ENCODE measurements at regions not wholly inside any gene's neighbourhood (a gene's known extent, or its start where the extent isn't known, plus 50 kb on each side); places are given as distances from the start of the nearest gene placed in this dataset.
"Not testable (repeated sequence)": the region's sequence is repeated elsewhere in the genome, so short reads cannot be mapped to it uniquely, and the experiment has no call there.

DNA sequence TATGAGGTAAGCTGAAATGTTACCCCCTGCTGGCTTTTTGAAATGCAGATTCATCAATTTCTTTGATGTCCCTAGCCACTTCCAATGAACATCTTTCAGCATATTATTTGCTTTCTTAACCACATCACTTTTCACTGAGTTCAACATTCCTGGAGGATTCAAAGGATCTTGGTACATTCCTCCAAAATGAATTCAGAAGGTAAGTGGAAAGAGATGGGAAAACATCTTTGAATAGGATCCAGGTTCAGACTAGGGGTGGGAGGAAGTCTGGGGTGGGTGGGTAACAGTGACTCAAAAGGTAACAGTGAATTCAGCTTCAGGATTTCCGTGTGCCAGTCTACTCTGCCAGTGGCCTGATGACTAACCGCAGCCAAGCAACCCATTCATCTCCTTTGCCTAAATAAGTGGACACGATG lies 180.7 kb downstream of the ZC3H11B start:
- DNase-seq = no peak

DNA sequence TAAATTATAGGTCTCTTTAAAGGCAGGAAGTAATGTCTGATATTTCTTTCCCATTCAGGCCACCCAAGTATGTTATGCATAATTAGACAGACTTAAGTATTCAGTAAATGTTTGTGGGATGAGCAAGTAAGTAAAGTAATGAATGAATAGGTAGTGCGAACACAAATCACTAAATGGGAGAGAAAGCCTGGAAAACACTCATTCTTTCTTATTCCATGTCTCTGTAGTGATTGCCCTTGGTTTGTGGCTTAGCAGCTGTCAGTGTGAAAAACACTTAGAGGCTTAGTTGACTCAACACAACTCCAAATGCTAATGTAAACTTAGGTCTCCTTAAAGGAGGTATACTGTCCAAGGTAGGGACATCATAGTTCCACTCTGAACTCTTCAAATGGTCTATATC lies 182.5 kb downstream of the ZC3H11B start:
- no peak for DNase-seq

DNA sequence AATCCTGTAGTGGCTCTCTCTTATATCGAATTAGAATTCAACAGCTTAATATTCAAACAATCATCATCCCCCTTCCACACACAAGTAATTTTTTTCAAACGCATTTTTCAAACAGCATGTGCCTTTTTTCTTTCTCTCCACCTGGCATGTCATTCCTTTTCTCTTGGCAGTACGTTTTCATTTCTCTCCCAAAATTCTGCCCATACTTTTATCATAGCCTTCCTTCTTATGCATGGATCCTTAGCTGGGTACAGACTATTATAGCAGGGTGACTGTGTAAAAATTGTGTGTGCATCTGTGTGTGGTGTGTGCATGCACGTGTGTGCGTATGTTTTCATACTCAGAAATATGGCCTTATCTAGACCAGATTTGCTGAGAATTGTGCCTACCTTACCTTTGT lies 184.3 kb downstream of the ZC3H11B start:
- no peak for DNase-seq

DNA sequence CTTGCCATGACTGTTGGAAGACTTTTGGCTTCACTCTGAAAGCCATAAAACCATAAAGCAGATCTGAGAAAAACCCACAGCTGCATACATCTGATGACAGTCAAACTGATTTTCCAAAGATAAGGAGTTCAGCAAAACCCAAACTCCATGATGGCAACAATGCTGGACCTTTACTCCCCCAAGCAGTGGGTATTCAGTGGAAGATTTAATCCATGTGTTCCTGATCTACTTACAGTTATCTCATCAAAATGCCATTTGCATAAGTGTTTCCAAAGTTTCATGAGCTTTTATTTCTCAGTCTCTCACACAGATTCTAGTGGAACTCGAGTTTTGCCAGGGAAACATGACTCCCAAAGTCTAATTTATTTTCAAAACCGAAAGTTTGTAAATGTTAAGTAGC lies 184.9 kb downstream of the ZC3H11B start:
- peak; percentile 15 for DNase-seq

DNA sequence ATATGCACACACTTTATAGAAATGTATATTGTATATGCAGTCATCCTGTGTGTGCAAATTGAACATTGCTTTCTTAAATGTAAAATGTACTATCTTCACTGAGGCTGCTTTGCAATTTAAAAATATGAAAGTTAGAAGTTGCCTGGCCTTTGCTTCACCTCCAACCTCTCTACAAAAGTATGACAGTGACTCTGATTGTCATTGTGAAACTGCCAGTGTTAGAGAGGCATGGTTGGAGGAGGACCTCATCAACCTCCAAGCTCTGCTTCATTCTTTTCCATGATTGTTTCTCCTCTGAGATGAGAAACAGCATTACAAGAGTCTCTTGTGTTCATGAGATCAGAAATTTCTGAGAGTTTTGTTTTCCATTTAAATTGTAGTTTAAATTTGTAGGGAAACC lies 185.5 kb downstream of the ZC3H11B start:
- no peak for DNase-seq

DNA sequence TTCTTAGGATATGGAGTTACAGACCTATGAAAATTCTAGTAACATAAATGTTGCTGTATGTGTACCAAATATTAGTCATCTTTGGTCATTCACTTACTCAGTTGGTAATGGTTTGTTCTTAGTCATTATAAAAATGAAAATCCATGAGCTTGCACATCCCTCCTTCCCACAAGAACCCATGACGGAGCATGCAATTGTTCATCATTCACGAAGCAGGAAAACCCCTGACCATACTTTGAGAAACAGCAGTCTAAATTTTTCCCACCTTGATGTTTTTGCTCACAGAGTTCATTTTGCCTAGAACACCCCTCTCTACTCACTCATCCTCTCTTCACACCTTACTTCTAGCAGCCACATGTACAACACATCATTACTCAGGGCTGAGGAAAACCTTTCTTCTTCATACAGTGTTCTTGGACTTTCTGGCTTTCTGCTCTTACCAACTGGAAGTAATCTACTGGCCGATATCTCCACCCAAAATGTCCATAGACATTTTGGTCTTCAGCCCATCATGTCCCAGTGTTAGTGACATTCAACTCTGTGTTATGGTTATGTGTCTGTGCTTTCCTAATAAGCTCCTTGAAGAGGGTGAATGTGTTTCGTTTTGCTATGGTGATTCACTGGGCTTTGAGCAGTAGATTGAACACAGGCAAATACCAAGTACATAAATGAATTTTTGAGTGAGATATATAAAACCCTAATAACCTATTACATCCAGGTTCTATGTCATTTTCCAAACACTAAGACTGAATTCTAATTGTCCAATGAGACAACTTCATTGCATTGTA lies 189.9 kb downstream of the ZC3H11B start:
- no peak for DNase-seq

DNA sequence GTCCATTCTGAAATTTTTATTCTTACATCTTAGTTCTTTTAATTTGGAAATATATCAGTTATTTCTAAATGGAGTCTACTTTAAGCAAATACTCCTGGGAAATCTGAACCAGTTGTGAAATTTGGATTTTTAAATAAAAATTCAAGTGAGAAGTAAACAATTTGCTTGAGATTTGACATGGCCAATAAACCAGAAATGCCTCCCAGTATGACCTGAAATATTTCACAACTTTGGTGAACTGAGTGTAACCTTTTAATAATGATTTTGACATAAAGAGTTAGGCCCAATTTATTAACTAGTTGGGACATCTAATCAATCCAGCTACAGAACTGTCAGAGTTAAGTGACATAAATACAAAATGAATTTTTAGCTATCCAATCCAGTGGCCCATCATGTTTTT lies 192.0 kb downstream of the ZC3H11B start:
- DNase-seq = no peak

DNA sequence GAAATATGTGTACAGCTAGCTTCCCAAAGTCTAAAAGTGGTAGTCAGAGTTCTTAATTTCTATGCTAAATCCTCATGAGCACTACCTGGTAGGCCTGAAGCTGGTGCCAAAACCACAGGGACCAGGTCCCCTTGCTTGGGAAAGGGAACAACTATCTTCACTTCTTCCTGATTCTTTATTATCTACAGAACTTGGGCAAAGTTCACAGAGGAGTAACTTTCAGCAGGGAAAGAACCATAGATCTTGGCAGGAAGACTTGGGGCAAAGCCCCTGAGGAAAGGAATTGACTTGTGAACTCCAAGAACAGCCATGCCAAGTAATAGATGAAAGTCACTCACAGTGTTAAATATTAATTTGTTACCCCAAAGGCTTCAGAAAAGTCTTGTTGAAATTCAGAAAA lies 193.0 kb downstream of the ZC3H11B start:
- DNase-seq = no peak

DNA sequence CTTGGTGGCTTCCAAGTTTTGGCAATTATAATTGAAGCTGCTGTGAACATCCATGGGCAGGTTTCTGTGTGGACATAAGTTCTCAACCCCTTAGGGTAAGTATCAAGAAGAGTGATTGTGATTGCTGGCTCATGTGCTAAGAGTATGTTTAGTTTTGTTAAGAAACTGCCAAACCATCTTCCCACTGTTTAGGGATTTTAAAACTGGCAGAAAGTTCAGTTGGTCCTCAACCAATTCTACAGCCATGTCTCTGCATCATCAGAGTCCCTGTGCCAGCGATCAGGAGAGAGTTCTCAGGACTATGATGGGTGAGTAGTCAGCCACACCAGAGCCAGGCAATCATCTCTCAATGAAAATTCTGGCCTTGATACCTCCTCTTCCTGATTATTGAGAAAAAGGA lies 193.8 kb downstream of the ZC3H11B start:
- DNase-seq = peak; percentile 26

DNA sequence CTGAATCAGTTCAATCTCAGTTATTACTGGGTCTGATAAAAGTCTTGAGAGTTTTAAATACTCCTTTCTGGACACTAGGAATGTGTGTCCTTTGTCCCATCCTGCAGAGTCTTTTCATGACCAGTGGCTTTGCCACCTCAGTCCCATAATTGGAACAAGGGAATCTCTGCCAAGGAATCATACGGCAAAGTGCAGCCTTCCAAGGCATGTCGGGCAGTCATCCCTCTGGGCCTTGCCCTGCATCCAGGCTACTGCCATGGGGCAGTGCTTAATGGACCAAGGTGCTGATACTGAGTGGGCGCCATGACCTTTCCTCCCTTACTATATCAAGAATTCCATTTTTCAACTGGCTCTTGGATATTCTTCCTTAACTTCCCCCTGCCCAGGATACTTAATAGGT lies 195.3 kb downstream of the ZC3H11B start:
- no peak for DNase-seq

DNA sequence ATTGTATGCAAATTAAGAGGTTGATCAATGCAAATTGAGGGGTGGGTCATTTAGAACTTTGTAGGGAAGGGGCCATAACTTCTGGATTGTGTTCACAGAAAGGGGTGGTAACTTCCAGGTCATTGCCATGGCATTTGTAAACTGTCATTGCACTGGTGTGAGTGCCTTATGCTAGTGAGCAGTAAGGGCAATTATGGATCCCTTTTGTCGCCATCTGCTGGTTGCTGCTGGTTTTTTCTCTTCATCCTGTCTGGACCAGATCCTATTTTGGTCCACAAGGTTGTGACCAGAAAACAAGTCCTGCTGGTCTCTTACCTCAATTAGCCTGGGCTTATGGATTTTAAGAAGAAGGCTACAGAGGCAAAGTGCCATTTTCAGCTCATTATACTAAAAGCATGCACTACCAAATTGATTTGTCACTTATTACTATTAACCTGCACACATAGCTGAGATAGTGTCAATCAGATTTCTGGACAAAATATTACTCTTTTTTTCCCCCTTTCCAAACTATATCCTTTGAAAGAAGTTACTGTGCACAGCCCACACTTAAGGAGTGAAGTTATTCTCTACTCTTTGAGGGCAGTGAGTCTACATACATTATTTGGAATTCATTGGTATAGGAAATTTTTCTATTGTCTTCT lies 196.2 kb downstream of the ZC3H11B start:
- peak; percentile 42 for DNase-seq

DNA sequence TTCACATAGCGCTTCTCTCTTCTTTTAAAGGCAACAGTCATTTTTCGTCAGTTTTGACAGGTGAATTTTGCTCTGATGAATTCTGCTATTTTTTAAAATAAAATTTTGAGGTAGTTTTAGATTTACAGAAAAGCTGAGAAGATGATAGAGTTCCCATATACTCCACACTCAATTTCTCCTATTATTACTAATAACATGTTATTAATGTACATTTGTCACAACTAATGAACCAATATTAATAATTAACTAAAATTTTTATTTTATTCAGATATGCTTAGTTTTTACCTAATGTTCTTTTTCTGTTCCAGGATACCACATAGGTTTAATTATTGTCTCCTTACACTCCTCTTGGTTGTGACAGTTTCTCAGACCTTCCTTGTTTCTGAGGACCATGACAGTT lies 197.0 kb downstream of the ZC3H11B start:
- no peak for DNase-seq

DNA sequence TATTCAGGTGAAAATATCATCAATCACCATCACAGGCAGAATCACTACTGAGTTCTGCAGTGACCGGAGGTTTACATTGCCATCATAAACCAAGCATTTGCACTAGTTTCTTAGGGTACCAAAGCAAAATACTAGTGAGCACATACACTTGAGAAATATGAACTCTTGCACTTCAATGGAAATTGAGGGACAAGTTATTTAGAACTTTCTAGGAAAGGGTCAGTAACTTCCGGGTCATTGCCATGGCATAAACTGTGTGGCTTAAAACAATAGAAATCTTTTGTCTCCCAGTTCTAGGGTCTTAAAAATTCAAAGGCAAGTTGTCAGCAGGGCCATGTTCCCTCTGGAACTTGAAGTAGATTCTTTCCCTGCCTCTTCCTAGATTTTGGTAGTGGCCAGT lies 197.5 kb downstream of the ZC3H11B start:
- DNase-seq = no peak

DNA sequence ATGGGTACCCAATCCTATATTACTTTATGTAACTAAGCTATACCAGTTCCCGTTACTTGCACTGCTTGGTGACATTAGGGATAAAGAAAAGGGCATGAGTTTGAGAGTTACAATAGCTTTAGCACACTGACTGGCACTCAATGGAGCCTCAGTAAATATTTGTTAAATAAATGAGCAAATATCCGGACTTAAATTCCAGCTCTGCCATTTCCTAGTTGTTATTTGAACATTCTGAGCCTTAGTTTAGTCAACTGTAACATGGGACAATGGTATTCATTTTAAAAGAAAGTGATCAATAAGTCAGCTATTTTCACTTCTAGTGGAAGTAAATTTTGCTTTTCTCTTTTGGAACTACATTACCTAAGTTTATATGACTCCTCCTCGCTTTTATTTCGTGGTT lies 198.7 kb downstream of the ZC3H11B start:
- DNase-seq = no peak

DNA sequence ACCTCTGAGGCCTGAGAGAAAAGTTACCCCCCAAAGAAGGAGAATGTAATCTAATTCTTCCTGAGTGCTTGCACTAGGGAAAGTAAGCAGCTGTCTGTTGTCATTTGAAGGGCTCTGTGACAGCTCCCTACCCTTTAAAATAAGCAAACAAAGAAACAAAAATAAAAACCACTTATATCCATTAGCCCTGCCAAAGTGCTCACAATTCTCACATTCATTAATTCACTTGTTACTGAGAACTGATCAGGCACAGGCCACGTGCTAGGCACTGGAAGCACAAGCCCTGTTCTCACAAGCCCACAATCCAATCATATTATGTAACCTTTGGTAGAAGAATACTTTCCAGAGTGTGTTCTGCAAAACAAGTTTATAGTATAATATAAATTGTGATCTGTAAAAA lies 199.4 kb downstream of the ZC3H11B start:
- DNase-seq = peak; percentile 33

DNA sequence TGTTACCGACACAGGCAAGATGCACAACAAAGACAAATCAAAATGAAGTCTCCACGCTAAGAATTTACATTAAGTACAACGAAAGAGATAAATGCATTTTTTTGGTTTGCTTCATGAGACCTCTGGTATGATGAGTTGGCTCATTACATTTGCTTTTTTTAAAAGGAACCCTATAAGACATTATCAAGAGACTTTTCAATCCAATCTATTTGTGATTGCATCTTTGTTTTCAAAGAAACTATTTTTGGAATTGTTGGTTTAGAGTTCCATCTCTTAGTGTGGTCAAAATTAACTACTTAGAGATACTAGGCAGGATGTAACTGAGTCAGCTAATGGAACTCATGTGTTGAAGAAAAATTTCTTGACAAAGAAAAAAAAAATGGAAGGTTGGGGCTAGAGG lies 200.1 kb downstream of the ZC3H11B start:
- DNase-seq = no peak

DNA sequence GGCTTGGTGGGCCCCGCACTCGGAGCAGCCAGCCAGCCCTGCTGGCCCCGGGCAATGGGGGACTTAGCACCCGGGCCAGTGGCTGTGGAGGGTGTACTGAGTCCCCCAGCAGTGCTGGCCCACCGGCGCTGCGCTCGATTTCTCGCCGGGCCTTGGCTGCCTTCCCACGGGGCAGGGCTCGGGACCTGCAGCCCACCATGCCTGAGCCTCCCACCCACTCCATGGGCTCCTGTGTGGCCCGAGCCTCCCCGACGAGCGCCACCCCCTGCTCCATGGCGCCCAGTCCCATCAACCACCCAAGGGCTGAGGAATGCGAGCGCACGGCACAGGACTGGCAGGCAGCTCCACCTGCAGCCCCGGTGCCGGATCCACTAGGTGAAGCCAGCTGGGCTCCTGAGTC lies 202.2 kb downstream of the ZC3H11B start:
- DNase-seq = not testable (repeated sequence)

DNA sequence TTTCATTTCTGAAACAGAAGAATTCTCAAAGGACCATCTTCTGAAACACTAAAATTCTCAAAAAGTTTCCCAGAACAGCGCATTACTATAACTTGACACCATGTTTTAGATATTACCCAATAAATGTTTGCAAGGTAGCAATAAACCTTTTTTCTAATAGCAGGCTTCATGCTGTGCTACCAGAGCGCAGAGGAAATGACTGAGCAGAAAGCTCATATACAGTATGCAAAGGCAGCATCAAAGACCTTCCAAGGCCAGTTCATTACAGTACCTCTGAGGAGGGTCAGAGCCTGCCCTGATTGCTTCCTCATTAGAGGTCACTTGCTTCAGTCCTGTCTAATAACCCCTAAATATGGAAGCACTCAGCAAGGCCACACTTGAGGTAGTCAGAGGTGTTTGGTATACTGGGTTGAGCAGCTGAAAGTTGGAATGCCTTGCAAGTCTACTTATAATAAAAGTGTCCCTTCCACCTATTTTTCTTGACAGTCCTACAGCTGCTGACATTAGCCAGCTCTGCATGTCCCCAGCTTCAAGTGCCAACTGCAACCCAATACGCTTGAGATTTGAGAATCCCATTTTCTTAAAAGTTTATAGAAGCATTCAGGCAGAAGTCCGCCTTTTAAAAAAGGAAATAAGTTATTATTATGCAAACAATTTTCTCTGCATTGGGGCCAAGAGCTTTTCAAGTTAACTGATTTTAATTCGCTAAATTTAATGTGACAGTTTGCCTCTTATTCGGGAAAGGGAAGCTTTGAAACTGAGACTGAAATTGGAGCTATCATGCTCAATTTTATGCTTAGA lies 207.2 kb downstream of the ZC3H11B start:
- DNase-seq = peak; percentile 16

DNA sequence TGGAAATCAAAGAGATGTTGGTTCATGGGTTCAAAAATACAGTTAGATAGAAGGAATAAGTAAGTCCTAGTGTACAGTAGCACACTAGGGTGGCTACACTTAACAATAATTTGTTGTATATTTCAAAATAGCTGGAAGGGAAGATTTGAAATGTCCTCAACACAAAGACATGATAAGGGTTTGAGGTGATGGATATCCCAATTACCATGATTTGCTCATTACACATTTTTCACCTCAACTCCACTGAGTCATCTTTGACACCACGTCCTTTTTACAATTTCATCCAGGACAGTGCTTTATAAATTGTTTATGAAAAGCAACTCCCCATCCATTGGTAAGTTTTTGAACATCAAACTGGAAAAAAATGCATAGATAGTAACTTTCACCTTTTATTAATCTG lies 208.3 kb downstream of the ZC3H11B start:
- no peak for DNase-seq

DNA sequence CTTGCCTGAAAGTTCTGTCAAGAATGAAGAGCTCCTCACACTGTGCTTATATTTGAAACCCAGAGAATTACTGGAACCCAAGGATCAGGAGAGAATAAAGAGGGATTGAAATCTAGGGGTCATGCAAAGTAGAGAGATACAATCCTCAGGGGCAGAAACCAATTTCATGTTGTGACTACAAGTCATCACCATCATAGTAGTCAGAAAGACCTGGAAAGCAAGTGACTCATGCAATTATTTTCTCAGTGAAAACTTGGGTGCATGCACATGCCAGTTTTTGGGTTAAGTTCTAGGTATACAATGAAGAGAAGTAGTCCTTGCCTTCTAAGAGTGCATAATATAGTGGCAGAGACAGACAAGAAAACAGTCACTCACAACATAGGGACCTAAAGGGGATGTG lies 210.0 kb downstream of the ZC3H11B start:
- DNase-seq = no peak

DNA sequence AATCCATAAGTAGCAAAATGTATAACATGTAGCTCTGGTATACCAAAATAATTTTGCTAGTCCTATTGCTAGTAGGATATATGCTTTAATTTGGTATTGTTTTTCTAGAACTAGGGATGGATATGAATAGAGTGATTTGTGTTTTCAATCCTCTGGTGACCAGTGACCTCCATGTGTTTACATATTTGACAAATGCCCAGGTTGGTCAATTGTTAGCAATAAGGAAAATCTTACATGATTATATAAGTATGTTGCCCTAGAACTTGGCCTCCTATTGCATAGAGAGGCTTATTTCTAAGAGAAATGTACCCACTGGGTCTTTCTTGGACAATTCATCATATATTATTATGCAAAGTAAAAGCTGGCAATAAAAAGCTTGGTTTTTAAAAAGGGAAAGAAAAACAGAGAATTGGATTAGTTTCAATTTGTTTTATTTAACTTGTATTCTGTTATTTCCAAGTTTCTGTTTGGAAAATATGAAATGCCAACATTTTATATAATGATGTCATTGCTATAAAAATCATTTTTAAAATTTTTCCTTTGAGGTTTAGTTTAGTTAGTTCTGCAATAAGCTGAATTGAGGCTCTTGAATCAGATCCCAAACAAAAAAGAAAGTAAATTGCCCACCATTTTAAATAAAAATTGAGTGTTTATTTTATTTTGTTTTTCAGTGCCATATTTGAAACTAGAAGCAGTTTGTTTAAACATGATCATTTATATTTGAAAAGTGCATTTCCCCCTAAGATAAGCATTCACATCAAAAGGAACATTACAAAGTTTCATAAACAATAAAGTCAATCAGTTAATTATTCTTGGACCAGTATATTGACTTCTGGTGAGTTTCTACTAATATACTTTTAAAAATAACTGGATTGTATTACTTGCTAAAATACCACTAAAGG lies 210.9 kb downstream of the ZC3H11B start:
- no peak for DNase-seq

DNA sequence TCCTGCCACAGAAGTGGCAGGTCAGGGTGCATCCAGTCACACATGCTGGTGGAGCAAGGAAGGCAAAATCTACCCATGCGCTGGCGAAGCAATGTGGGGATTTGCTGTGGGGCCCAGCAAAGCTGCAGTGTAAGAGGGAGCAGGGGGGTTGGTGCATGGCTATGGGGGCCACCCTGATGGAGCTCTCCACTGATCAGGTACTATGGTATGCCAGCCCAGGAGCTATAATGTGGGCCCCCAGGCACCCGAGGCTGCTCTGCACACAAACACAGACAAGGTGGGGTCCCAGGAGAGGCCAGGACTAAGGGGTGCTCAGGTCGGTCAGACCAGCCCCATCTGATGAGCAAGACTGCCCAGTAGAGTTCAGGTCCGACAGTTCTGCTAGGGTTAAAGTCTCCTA lies 213.5 kb downstream of the ZC3H11B start:
- no peak for DNase-seq

Measured in tongue (tissue), 1 donor.